OCI-LY3 (cell line): ENCODE measurements at regions not wholly inside any gene's neighbourhood (a gene's known extent, or its start where the extent isn't known, plus 50 kb on each side); places are given as distances from the start of the nearest gene placed in this dataset.

Source experiments
- CTCF ChIP-seq: fragments of 200-600, 300-600 bp; sonication (generic); IDR thresholded peaks from 2 replicates; pipeline ENCODE4 v1.5.1; 2014; ENCODE audit warnings: antibody characterized with exemption, low read length, low read depth
- EZH2phosphoT487 ChIP-seq: fragments of 200-600 bp; shearing (Covaris generic); IDR thresholded peaks from 2 replicates; pipeline ENCODE4 v1.6.1; 2018; ENCODE audit warnings: antibody characterized with exemption, mixed run types, low read depth

- TF ChIP-seq CTCF (no peak), EZH2phosphoT487 (no peak)
These were observed 521.8 kb upstream of the AGA start for GRCh38 chr4:177964061-177964460.
